WERI-Rb-1 (cell line): ENCODE measurements at regions not wholly inside any gene's neighbourhood (a gene's known extent, or its start where the extent isn't known, plus 50 kb on each side); places are given as distances from the start of the nearest gene placed in this dataset.

Experiments used
- DNase-seq: peaks from one replicate; pipeline ENCODE4 v3.0.0-alpha.2; 2020
- H3K27ac ChIP-seq: fragments of 250-450 bp; sonication (Bioruptor Pico); 2 replicates; pipeline ENCODE4 v1.5.1; 2020; ENCODE audit warnings: mild to moderate bottlenecking, moderate library complexity
- H3K27me3 ChIP-seq: fragments of 250-450 bp; sonication (Bioruptor Pico); 2 replicates; pipeline ENCODE4 v1.5.1; 2021; ENCODE audit warnings: mild to moderate bottlenecking, low read depth, moderate library complexity; ENCODE audit not compliant: insufficient read depth, severe bottlenecking
- H3K36me3 ChIP-seq: fragments of 250-450 bp; sonication (Bioruptor Pico); 2 replicates; pipeline ENCODE4 v1.5.1; 2020; ENCODE audit warnings: mild to moderate bottlenecking, moderate library complexity
- H3K4me3 ChIP-seq: 2 replicates; pipeline ENCODE4 v1.5.1; 2011; ENCODE audit warnings: low read depth, mild to moderate bottlenecking, control low read depth, low read length
- H3K9me3 ChIP-seq: fragments of 250-450 bp; sonication (Bioruptor Pico); 2 replicates; pipeline ENCODE4 v1.5.1; 2021; ENCODE audit warnings: mild to moderate bottlenecking, moderate library complexity; ENCODE audit not compliant: severe bottlenecking
- CTCF ChIP-seq: IDR thresholded peaks from 2 replicates; pipeline ENCODE4 v1.5.1; 2011; ENCODE audit warnings: low read depth, mild to moderate bottlenecking, control low read depth, inconsistent platforms, low read length

GRCh38 chr16:86661706-86662105 lies 83.4 kb downstream of the FOXL1 start:
- no peak for TF ChIP-seq CTCF
- Histone ChIP-seq H3K27ac (no peak overlapping the region), H3K9me3 (no peaks in the 10 kb centered on the region)

GRCh38 chr16:86662195-86662594 lies 83.8 kb downstream of the FOXL1 start:
- Histone ChIP-seq H3K27ac (no peak overlapping the region), H3K9me3 (no peaks in the 10 kb centered on the region), H3K4me3 (no peak overlapping the region), H3K27me3 (no peaks in the 10 kb centered on the region), H3K36me3 (no peaks in the 10 kb centered on the region)
- no peak for DNase-seq
- TF ChIP-seq CTCF: no peak

More at GRCh38 chr16:86661706-86662105, 83.4 kb downstream of the FOXL1 start:
- H3K36me3 ChIP-seq: no peaks in the 10 kb centered on the region
- H3K27me3 ChIP-seq: no peaks in the 10 kb centered on the region
- no peak overlapping the region for H3K4me3 ChIP-seq
- no peak for DNase-seq

GRCh38 chr16:86662740-86663139 lies 84.4 kb downstream of the FOXL1 start:
- H3K9me3 ChIP-seq: no peaks in the 10 kb centered on the region
- no peaks in the 10 kb centered on the region for H3K27me3 ChIP-seq
- no peak for DNase-seq
- H3K36me3 ChIP-seq: no peaks in the 10 kb centered on the region
- no peak overlapping the region for H3K27ac ChIP-seq
- H3K4me3 ChIP-seq: no peak overlapping the region
- no peak for TF ChIP-seq CTCF

- Histone ChIP-seq H3K4me3 (no peak overlapping the region), H3K9me3 (no peaks in the 10 kb centered on the region), H3K36me3 (no peaks in the 10 kb centered on the region), H3K27me3 (no peaks in the 10 kb centered on the region), H3K27ac (no peak overlapping the region)
- no peak for TF ChIP-seq CTCF
- no peak for DNase-seq
Observed at GRCh38 chr16:86663685-86664521, 85.6 kb downstream of the FOXL1 start.

- Histone ChIP-seq H3K9me3 (no peaks in the 10 kb centered on the region), H3K4me3 (no peak overlapping the region)
- no peak for DNase-seq
Observed at GRCh38 chr16:86664522-86665318, 86.4 kb downstream of the FOXL1 start.

More at GRCh38 chr16:86664522-86665318, 86.4 kb downstream of the FOXL1 start:
- no peaks in the 10 kb centered on the region for H3K36me3 ChIP-seq
- peaks cover 2% of the 10 kb centered on the region for H3K27me3 ChIP-seq
- TF ChIP-seq CTCF: no peak
- H3K27ac ChIP-seq: no peak overlapping the region
